Effector memory CD8-positive, alpha-beta T cell (primary cell): ENCODE measurements at regions not wholly inside any gene's neighbourhood (a gene's known extent, or its start where the extent isn't known, plus 50 kb on each side); places are given as distances from the start of the nearest gene placed in this dataset.

Experiments used
- ATAC-seq: fragments of 150-1000 bp; cut with Tn5 transposase; replicated peaks from 2 replicates; pipeline ENCODE4 v1.10.0; 2021; ENCODE audit warnings: mild to moderate bottlenecking, moderate library complexity
- DNase-seq, 3 experiments: peaks; one replicate each; pipeline ENCODE4 v3.0.0; 2021
- H3K27ac Mint-ChIP-seq, 2 donors: one replicate each; pipeline ENCODE4 v1.8.0; 2022; ENCODE audit warnings: mild to moderate bottlenecking in 2 of 2, mixed read lengths in 2 of 2, moderate library complexity in 2 of 2
- H3K27me3 Mint-ChIP-seq, 2 donors: one replicate each; pipeline ENCODE4 v1.8.0; 2022; ENCODE audit warnings: mixed read lengths in 2 of 2
- H3K36me3 Mint-ChIP-seq: one replicate; pipeline ENCODE4 v1.8.0; 2022; ENCODE audit warnings: mild to moderate bottlenecking, moderate library complexity, mixed read lengths; ENCODE audit not compliant: insufficient read depth
- H3K4me1 Mint-ChIP-seq, 2 donors: one replicate each; pipeline ENCODE4 v1.8.0; 2022; ENCODE audit warnings: low read depth in 2 of 2, mixed read lengths in 2 of 2
- H3K4me3 Mint-ChIP-seq, 2 donors: one replicate each; pipeline ENCODE4 v1.8.0; 2022; ENCODE audit warnings: mild to moderate bottlenecking in 2 of 2, mixed read lengths in 2 of 2, moderate library complexity in 2 of 2
- H3K9me3 Mint-ChIP-seq, 2 donors: one replicate each; pipeline ENCODE4 v1.8.0; 2022; ENCODE audit warnings: mixed read lengths in 2 of 2

GRCh38 chr4:35253331-35253730, 991.0 kb downstream of the ARAP2 start:
- Mint-ChIP-seq H3K27me3 (no peaks in the 10 kb centered on the region), H3K27ac (no peak overlapping the region), H3K9me3 (peaks cover 2 to 19% of the 10 kb centered on the region in 2 donors), H3K36me3 (no peaks in the 10 kb centered on the region), H3K4me3 (no peak overlapping the region), H3K4me1 (no peaks in the 10 kb centered on the region)
- DNase-seq (no peak), ATAC-seq (no peak)

GRCh38 chr4:35286434-35286833, 957.9 kb downstream of the ARAP2 start:
- no peak overlapping the region for H3K27ac Mint-ChIP-seq
- DNase-seq (no peak), ATAC-seq (no peak)
- no peaks in the 10 kb centered on the region for H3K4me1 Mint-ChIP-seq
- H3K36me3 Mint-ChIP-seq, result no peaks in the 10 kb centered on the region
- no peaks in the 10 kb centered on the region for H3K27me3 Mint-ChIP-seq
- no peak overlapping the region for H3K4me3 Mint-ChIP-seq
- H3K9me3 Mint-ChIP-seq, result peaks cover 2 to 7% of the 10 kb centered on the region in 2 donors

- no peak overlapping the region for H3K4me3 Mint-ChIP-seq
- DNase-seq (no peak), ATAC-seq (no peak)
- no peak overlapping the region for H3K27ac Mint-ChIP-seq
- H3K36me3 Mint-ChIP-seq, result no peaks in the 10 kb centered on the region
- no peaks in the 10 kb centered on the region for H3K4me1 Mint-ChIP-seq
- H3K9me3 Mint-ChIP-seq, result no peaks in the 10 kb centered on the region
- no peaks in the 10 kb centered on the region for H3K27me3 Mint-ChIP-seq
Measured at GRCh38 chr4:35300996-35301774, 943.1 kb downstream of the ARAP2 start.

- H3K4me3 Mint-ChIP-seq, result no peak overlapping the region
- H3K9me3 Mint-ChIP-seq, result peaks cover 0 to 3% of the 10 kb centered on the region in 2 donors
- H3K36me3 Mint-ChIP-seq, result no peaks in the 10 kb centered on the region
- no peak overlapping the region for H3K27ac Mint-ChIP-seq
- no peaks in the 10 kb centered on the region for H3K4me1 Mint-ChIP-seq
- no peaks in the 10 kb centered on the region for H3K27me3 Mint-ChIP-seq
- DNase-seq, result no peak
- no peak for ATAC-seq
Measured at GRCh38 chr4:35315419-35315818, 928.9 kb downstream of the ARAP2 start.

- no peak for ATAC-seq
Measured at GRCh38 chr4:35325908-35326453, 918.3 kb downstream of the ARAP2 start.

GRCh38 chr4:35342833-35343232, 901.5 kb downstream of the ARAP2 start:
- Mint-ChIP-seq H3K27me3 (no peaks in the 10 kb centered on the region), H3K27ac (no peak overlapping the region), H3K9me3 (peaks cover 0 to 5% of the 10 kb centered on the region in 2 donors), H3K4me3 (no peak overlapping the region), H3K4me1 (no peaks in the 10 kb centered on the region), H3K36me3 (no peaks in the 10 kb centered on the region)
- DNase-seq (no peak), ATAC-seq (no peak)

More at GRCh38 chr4:35325908-35326453, 918.3 kb downstream of the ARAP2 start:
- Mint-ChIP-seq H3K27ac (no peak overlapping the region), H3K9me3 (no peaks in the 10 kb centered on the region), H3K4me3 (no peak overlapping the region), H3K36me3 (peaks cover 2% of the 10 kb centered on the region), H3K27me3 (no peaks in the 10 kb centered on the region), H3K4me1 (no peaks in the 10 kb centered on the region)
- no peak for DNase-seq

- peaks cover 0 to 9% of the 10 kb centered on the region in 2 donors for H3K9me3 Mint-ChIP-seq
- DNase-seq, result no peak
- H3K4me3 Mint-ChIP-seq, result no peak overlapping the region
- no peak overlapping the region for H3K27ac Mint-ChIP-seq
- ATAC-seq, result no peak
- no peaks in the 10 kb centered on the region for H3K36me3 Mint-ChIP-seq
- H3K4me1 Mint-ChIP-seq, result no peaks in the 10 kb centered on the region
- no peaks in the 10 kb centered on the region for H3K27me3 Mint-ChIP-seq
Measured at GRCh38 chr4:35347276-35347675, 897.0 kb downstream of the ARAP2 start.

GRCh38 chr4:35358001-35358584, 886.2 kb downstream of the ARAP2 start:
- H3K27ac Mint-ChIP-seq, result no peak overlapping the region
- H3K27me3 Mint-ChIP-seq, result no peaks in the 10 kb centered on the region
- H3K4me1 Mint-ChIP-seq, result no peaks in the 10 kb centered on the region
- no peaks in the 10 kb centered on the region for H3K36me3 Mint-ChIP-seq
- no peak for DNase-seq
- H3K9me3 Mint-ChIP-seq, result peaks cover 4 to 11% of the 10 kb centered on the region in 2 donors
- ATAC-seq, result no peak
- H3K4me3 Mint-ChIP-seq, result no peak overlapping the region

GRCh38 chr4:35364321-35364870, 879.9 kb downstream of the ARAP2 start:
- peaks cover 7 to 18% of the 10 kb centered on the region in 2 donors for H3K9me3 Mint-ChIP-seq
- no peak for ATAC-seq
- H3K27ac Mint-ChIP-seq, result no peak overlapping the region

GRCh38 chr4:35365186-35365585, 879.1 kb downstream of the ARAP2 start:
- Mint-ChIP-seq H3K4me1 (no peaks in the 10 kb centered on the region), H3K36me3 (no peaks in the 10 kb centered on the region), H3K27me3 (no peaks in the 10 kb centered on the region), H3K4me3 (no peak overlapping the region), H3K9me3 (peaks cover 7 to 18% of the 10 kb centered on the region in 2 donors), H3K27ac (no peak overlapping the region)
- DNase-seq (no peak), ATAC-seq (no peak)

More at GRCh38 chr4:35364321-35364870, 879.9 kb downstream of the ARAP2 start:
- Mint-ChIP-seq H3K4me3 (no peak overlapping the region), H3K27me3 (no peaks in the 10 kb centered on the region), H3K4me1 (no peaks in the 10 kb centered on the region), H3K36me3 (no peaks in the 10 kb centered on the region)
- no peak for DNase-seq

GRCh38 chr4:35399912-35400311, 844.4 kb downstream of the ARAP2 start:
- DNase-seq (no peak), ATAC-seq (no peak)
- Mint-ChIP-seq H3K27ac (no peak overlapping the region), H3K27me3 (no peaks in the 10 kb centered on the region), H3K9me3 (peaks cover 0 to 10% of the 10 kb centered on the region in 2 donors), H3K4me3 (no peak overlapping the region), H3K4me1 (no peaks in the 10 kb centered on the region), H3K36me3 (no peaks in the 10 kb centered on the region)

- Mint-ChIP-seq H3K4me3 (no peak overlapping the region), H3K27ac (no peak overlapping the region), H3K9me3 (no peaks in the 10 kb centered on the region), H3K36me3 (peaks cover 4% of the 10 kb centered on the region), H3K27me3 (no peaks in the 10 kb centered on the region), H3K4me1 (no peaks in the 10 kb centered on the region)
- DNase-seq (no peak), ATAC-seq (no peak)
Measured at GRCh38 chr4:35423104-35423503, 821.2 kb downstream of the ARAP2 start.

GRCh38 chr4:35447474-35447873, 796.8 kb downstream of the ARAP2 start:
- H3K36me3 Mint-ChIP-seq, result no peaks in the 10 kb centered on the region
- ATAC-seq (no peak), DNase-seq (no peak)
- H3K4me1 Mint-ChIP-seq, result no peaks in the 10 kb centered on the region
- H3K27ac Mint-ChIP-seq, result no peak overlapping the region
- H3K9me3 Mint-ChIP-seq, result peaks cover 9 to 20% of the 10 kb centered on the region in 2 donors
- H3K27me3 Mint-ChIP-seq, result no peaks in the 10 kb centered on the region
- no peak overlapping the region for H3K4me3 Mint-ChIP-seq

GRCh38 chr4:35459045-35459444, 785.3 kb downstream of the ARAP2 start:
- Mint-ChIP-seq H3K36me3 (no peaks in the 10 kb centered on the region), H3K27ac (no peak overlapping the region), H3K4me3 (no peak overlapping the region), H3K27me3 (no peaks in the 10 kb centered on the region), H3K4me1 (no peaks in the 10 kb centered on the region), H3K9me3 (peaks cover 0 to 6% of the 10 kb centered on the region in 2 donors)
- DNase-seq (no peak), ATAC-seq (no peak)
